Panc1 (cell line): ENCODE measurements at regions not wholly inside any gene's neighbourhood (a gene's known extent, or its start where the extent isn't known, plus 50 kb on each side); places are given as distances from the start of the nearest gene placed in this dataset.

Source experiments
- ATAC-seq: fragments of 200-7000 bp; cut with Tn5 transposase; 2 replicates; pipeline ENCODE4 v1.9.1; 2020; ENCODE audit warnings: mild to moderate bottlenecking, moderate library complexity
- BruUV-seq: library from RNA; stranded (reverse); fragments of 400-500 nt; replicated peaks from 2 replicates; lab custom pipeline; 2021; lab: Mats Ljungman, UMichigan
- CTCF ChIA-PET: fragments of 300-600 bp; sonication (Branson Sonifier 250); formaldehyde crosslinking; loops from one replicate; lab custom pipeline; 2022; ENCODE audit warnings: antibody characterized with exemption; lab: Charles Lee
- POLR2A ChIA-PET: fragments of 300-600 bp; sonication (Branson Sonifier 250); formaldehyde crosslinking; loops from one replicate; lab custom pipeline; 2022; ENCODE audit warnings: antibody characterized with exemption; lab: Charles Lee
- DNase-seq: peaks from one replicate; pipeline ENCODE4 v3.0.0-alpha.2; 2010; ENCODE audit warnings: low read depth, low spot score
- H3K27ac ChIP-seq: 2 replicates; pipeline ENCODE4 v1.5.1; 2011; ENCODE audit warnings: mild to moderate bottlenecking, low read length, inconsistent platforms
- H3K27me3 ChIP-seq: fragments of 200-500 bp; sonication (Bioruptor generic); 2 replicates; pipeline ENCODE4 v1.6.0; 2014; ENCODE audit warnings: low read length, inconsistent platforms; ENCODE audit not compliant: control insufficient read depth, insufficient read depth
- H3K36me3 ChIP-seq: fragments of 200-500 bp; sonication (Bioruptor generic); 2 replicates; pipeline ENCODE4 v1.5.1; 2014; ENCODE audit warnings: inconsistent platforms, mild to moderate bottlenecking, low read length, moderate library complexity; ENCODE audit not compliant: control insufficient read depth, insufficient read depth
- H3K4me1 ChIP-seq: 2 replicates; pipeline ENCODE4 v1.5.1; 2011; ENCODE audit warnings: inconsistent platforms, mild to moderate bottlenecking, low read length, moderate library complexity; ENCODE audit not compliant: control insufficient read depth, insufficient read depth
- H3K4me3 ChIP-seq, 2 experiments: 2 replicates each; pipeline ENCODE4 v1.5.1; 2011 to 2012; ENCODE audit warnings: low read depth in 2 of 2, low read length in 2 of 2, mild to moderate bottlenecking in 2 of 2, inconsistent platforms in 1 of 2, moderate library complexity in 1 of 2
- H3K9me3 ChIP-seq: fragments of 200-500 bp; sonication (Bioruptor generic); 2 replicates; pipeline ENCODE4 v1.5.1; 2014; ENCODE audit warnings: low read depth, mild to moderate bottlenecking, inconsistent platforms, low read length, moderate library complexity; ENCODE audit not compliant: control insufficient read depth, insufficient read depth
- CTCF ChIP-seq: fragments of 450-650 bp; IDR thresholded peaks from 2 replicates; pipeline ENCODE4 v1.5.1; 2017; ENCODE audit warnings: mild to moderate bottlenecking
- POLR2AphosphoS5 ChIP-seq: IDR thresholded peaks from 2 replicates; pipeline ENCODE4 v1.6.1; 2012; ENCODE audit warnings: mild to moderate bottlenecking, low read depth, low read length, moderate library complexity
- REST ChIP-seq, 2 experiments: IDR thresholded peaks; 2 replicates each; pipeline ENCODE4 v1.6.1; 2011 to 2012; ENCODE audit warnings: low read depth in 2 of 2, control low read depth in 1 of 2, low read length in 1 of 2, mild to moderate bottlenecking in 1 of 2, moderate library complexity in 1 of 2; ENCODE audit not compliant: insufficient read depth in 1 of 2
- SIN3A ChIP-seq: IDR thresholded peaks from 2 replicates; pipeline ENCODE4 v1.6.1; 2012; ENCODE audit warnings: low read depth, mild to moderate bottlenecking, low read length, moderate library complexity, borderline replicate concordance; ENCODE audit not compliant: insufficient read depth
- TCF7L2 ChIP-seq: IDR thresholded peaks from 2 replicates; pipeline ENCODE4 v1.6.1; 2011; ENCODE audit warnings: mild to moderate bottlenecking, low read depth, low read length, inconsistent platforms
- in situ Hi-C: cut with HindIII; loops from 2 replicates; pipeline ENCODE4 v1.10.0; 2016; ENCODE audit warnings: low sequenced_read_pairs, low pct_unique_long_range_greater_than_20kb
- intact Hi-C: fragments of 100-400 bp; cut with micrococcal nuclease; formaldehyde crosslinking; loops from one replicate; pipeline ENCODE4 v1.10.0; 2022; ENCODE audit not compliant: unreplicated experiment

GRCh38 chr2:18987016-18987415 lies 371.4 kb downstream of the OSR1 start:
- DNase-seq: no peak
- TF ChIP-seq REST (IDR thresholded peaks at IDR 0.05; ENCODE audit: insufficient read depth in 1 of 2, low read depth in 2 of 2, low read length in 1 of 2) (no peak), SIN3A (no peak), TCF7L2 (no peak), POLR2AphosphoS5 (no peak), CTCF (no peak)
- CTCF ChIA-PET: no interaction called here
- in situ Hi-C loops (no loop called here), intact Hi-C loops (no loop called here)
- POLR2A ChIA-PET: no interaction called here
- Histone ChIP-seq H3K27ac (no peak overlapping the region), H3K4me1 (no peaks in the 10 kb centered on the region; the same call in 1 of the 2 replicates), H3K27me3 (no peaks in the 10 kb centered on the region), H3K9me3 (no peaks in the 10 kb centered on the region), H3K4me3 (no peak overlapping the region), H3K36me3 (no peaks in the 10 kb centered on the region)
- no TSS peak for BruUV-seq
- ATAC-seq: no peak

- DNase-seq: no peak
These were observed 372.4 kb downstream of the OSR1 start for GRCh38 chr2:18986046-18986445.

More at GRCh38 chr2:18986046-18986445, 372.4 kb downstream of the OSR1 start:
- no peak overlapping the region for H3K4me3 ChIP-seq
- no peaks in the 10 kb centered on the region for H3K27me3 ChIP-seq
- H3K4me1 ChIP-seq: no peaks in the 10 kb centered on the region; the same call in 1 of the 2 replicates
- H3K27ac ChIP-seq: no peak overlapping the region
- no peaks in the 10 kb centered on the region for H3K9me3 ChIP-seq
- intact Hi-C loops: no loop called here
- no peaks in the 10 kb centered on the region for H3K36me3 ChIP-seq
- no peak for ATAC-seq
- in situ Hi-C loops: no loop called here
- no TSS peak for BruUV-seq
- TF ChIP-seq SIN3A (no peak), POLR2AphosphoS5 (no peak), CTCF (no peak), TCF7L2 (no peak)
- ChIA-PET POLR2A (no interaction called here), CTCF (no interaction called here)
